ENCODE measurements at regions not wholly inside any gene's neighbourhood (a gene's known extent, or its start where the extent isn't known, plus 50 kb on each side); places are given as distances from the start of the nearest gene placed in this dataset.
A peak's percentile ranks its signal among the peaks of the same experiment; 100 is the strongest.

DNA sequence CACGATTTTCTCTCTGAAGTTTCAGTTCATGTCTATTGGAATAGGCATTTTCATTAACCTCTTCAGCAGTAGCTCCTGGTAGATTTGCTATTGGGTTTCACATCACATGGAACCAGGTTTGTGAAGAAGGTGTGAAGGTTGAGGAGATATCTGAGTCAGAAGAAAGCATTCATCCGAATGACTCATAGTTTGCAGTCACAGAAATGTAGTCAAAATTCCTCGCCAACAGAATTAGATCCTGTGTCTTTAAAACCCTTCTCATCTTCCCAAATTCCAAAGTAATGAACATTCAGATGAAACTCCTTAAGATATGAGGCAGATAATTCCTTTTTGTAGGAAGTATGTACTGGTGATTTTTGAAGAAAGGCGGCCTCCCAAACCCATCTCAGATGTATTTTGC, 125.0 kb upstream of the LARGE1 start:
- intact Hi-C loops (cut with micrococcal nuclease) = no loop called here
- Mint-ChIP-seq H3K27ac (no peak overlapping the region), H3K4me1 (ENCODE audit: low read depth) (no peaks in the 10 kb centered on the region), H3K4me3 (no peak overlapping the region), H3K36me3 (ENCODE audit: low read depth) (no peaks in the 10 kb centered on the region), H3K9me3 (peaks cover 1% of the 10 kb centered on the region), H3K27me3 (peaks cover 1% of the 10 kb centered on the region)
- DNase-seq = no peak
- POLR2A ChIA-PET = no interaction called here
- CTCF ChIA-PET = no interaction called here
- TF ChIP-seq CTCF (IDR thresholded peaks at IDR 0.05) = no peak
- no peak for ATAC-seq

- intact Hi-C loops (cut with micrococcal nuclease) = no loop called here
- Mint-ChIP-seq H3K4me3 (no peak overlapping the region), H3K9me3 (peaks cover 6% of the 10 kb centered on the region), H3K36me3 (ENCODE audit: low read depth) (no peaks in the 10 kb centered on the region), H3K27ac (no peak overlapping the region), H3K27me3 (no peaks in the 10 kb centered on the region), H3K4me1 (ENCODE audit: low read depth) (no peaks in the 10 kb centered on the region)
- no peak for TF ChIP-seq CTCF (IDR thresholded peaks at IDR 0.05)
- POLR2A ChIA-PET = no interaction called here
- CTCF ChIA-PET = no interaction called here
- peak; percentile 8 for DNase-seq
- no peak for ATAC-seq
These were observed 135.4 kb upstream of the LARGE1 start for GRCh38 chr22:34055525-34056200.

DNA sequence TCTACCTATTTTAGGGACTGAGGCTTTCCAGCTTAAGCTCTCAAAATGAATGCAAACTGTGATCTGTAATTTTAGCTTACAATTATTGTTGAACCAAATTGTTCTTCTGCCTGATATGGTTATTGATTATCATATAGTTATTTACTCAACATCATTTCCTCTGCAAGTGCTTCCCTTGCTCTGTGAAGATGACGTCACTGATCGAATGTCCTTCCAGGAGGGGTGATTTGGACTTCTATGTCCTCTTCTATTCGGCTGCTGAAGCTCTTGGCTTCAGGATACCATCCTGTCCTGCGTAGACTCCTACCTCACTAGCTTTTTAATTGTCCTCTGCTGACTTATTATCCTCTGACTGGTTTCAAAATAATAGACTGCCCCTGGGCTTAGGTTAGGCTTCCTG, 137.4 kb upstream of the LARGE1 start:
- Mint-ChIP-seq H3K4me3 (no peak overlapping the region), H3K27me3 (no peaks in the 10 kb centered on the region), H3K9me3 (peaks cover 4% of the 10 kb centered on the region), H3K27ac (no peak overlapping the region), H3K36me3 (ENCODE audit: low read depth) (no peaks in the 10 kb centered on the region), H3K4me1 (ENCODE audit: low read depth) (no peaks in the 10 kb centered on the region)
- POLR2A ChIA-PET = no interaction called here
- DNase-seq = no peak
- intact Hi-C loops (cut with micrococcal nuclease) = no loop called here
- CTCF ChIA-PET = no interaction called here
- no peak for TF ChIP-seq CTCF (IDR thresholded peaks at IDR 0.05)
- ATAC-seq = no peak

DNA sequence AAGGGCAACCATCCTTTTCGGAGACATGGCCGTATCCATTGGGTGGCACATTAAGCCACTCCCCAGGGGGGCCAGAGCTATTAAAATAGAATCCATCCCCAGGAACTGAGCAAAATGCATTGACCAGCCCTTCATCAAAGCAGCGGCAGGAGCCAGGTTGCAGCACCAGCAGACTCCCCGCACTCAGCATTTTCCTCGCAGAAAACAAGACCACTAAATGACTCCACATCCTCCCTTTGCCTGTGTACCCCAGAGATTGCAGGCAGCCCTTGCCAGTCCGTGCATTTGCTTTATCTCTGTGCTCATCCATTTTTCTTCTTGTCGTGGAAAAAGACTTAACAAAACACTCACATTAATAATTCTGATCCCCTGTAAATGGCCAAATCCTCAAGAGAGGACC, 144.4 kb upstream of the LARGE1 start:
- no peak for TF ChIP-seq CTCF (IDR thresholded peaks at IDR 0.05)
- no peak overlapping the region for H3K4me3 Mint-ChIP-seq
- peaks cover 2% of the 10 kb centered on the region for H3K27me3 Mint-ChIP-seq
- ATAC-seq (no peak), DNase-seq (no peak)
- no peaks in the 10 kb centered on the region for H3K4me1 Mint-ChIP-seq (ENCODE audit: low read depth)
- H3K27ac Mint-ChIP-seq = no peak overlapping the region
- no peaks in the 10 kb centered on the region for H3K36me3 Mint-ChIP-seq (ENCODE audit: low read depth)
- POLR2A ChIA-PET = no interaction called here
- intact Hi-C loops (cut with micrococcal nuclease) = no loop called here
- CTCF ChIA-PET = no interaction called here
- H3K9me3 Mint-ChIP-seq = peaks cover 1% of the 10 kb centered on the region

DNA sequence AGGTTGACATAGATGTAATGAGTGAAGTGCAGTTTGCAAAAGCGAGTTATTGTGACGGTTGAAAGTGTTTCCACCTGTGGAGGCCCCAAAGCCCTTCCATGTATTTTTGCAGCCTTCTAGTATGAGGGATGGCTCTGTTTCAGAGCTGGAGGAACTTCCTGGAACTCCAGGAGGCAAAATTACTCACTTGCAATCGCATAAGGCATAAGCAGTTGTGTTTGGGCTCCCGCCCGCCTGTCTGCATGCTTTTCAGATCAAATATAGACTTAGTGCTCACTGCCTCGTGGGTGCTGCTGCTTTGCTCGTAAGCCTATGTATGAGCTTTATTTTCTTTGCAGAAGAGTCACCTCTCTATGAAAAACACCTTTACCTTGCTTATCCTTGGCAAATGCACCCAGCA, 146.8 kb upstream of the LARGE1 start:
- Mint-ChIP-seq H3K27me3 (peaks cover 2% of the 10 kb centered on the region), H3K9me3 (peaks cover under 1% of the 10 kb centered on the region), H3K36me3 (ENCODE audit: low read depth) (no peaks in the 10 kb centered on the region), H3K4me1 (ENCODE audit: low read depth) (no peaks in the 10 kb centered on the region), H3K27ac (no peak overlapping the region), H3K4me3 (no peak overlapping the region)
- no peak for ATAC-seq
- no peak for DNase-seq
- no peak for TF ChIP-seq CTCF (IDR thresholded peaks at IDR 0.05)
- ChIA-PET CTCF (no interaction called here), POLR2A (no interaction called here)
- intact Hi-C loops (cut with micrococcal nuclease) = no loop called here
